ENCODE measurements at regions not wholly inside any gene's neighbourhood (a gene's known extent, or its start where the extent isn't known, plus 50 kb on each side); places are given as distances from the start of the nearest gene placed in this dataset.
"Not testable (repeated sequence)": the region's sequence is repeated elsewhere in the genome, so short reads cannot be mapped to it uniquely, and the experiment has no call there.

DNA sequence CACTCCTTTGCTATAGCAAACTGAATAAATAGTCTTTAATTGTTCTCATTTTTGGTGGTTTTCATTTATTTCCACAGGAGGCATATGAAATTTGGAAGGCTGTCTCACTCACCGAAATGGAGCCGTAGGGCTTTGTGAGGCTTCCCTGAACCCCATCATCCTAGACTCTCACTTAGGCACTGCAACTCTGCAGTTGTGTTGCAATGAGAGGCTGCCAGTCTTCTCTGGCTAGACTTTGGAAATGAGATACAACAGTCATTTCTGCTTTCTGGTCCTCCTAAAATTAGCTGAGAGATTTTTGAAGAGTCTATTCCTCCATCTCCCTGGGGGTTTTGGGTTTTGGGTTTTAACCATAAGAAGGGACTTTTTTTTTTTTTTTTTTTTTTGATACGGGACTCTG lies 146.5 kb downstream of the SH3BGRL start:
- no peak for FAIRE-seq

DNA sequence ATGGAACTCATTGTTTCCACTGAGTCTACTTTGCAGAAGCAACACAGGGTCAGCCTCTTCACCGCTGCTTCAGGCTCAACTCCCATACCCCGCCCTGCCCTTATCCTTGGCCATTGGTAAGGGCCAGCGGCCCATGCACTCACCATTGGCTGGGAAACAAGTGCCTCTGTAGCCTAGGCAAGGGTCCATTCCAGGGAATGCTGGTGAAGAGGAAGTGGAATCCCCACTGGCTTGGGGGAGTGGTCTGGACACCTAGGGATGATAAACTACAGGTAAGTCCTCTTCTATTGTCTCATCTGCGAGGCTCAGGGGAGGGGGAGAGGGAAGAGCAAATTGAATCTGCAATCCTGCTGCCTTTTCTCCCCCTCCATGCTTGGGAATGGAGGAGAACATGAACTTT lies 153.1 kb downstream of the SH3BGRL start:
- no peak for FAIRE-seq

DNA sequence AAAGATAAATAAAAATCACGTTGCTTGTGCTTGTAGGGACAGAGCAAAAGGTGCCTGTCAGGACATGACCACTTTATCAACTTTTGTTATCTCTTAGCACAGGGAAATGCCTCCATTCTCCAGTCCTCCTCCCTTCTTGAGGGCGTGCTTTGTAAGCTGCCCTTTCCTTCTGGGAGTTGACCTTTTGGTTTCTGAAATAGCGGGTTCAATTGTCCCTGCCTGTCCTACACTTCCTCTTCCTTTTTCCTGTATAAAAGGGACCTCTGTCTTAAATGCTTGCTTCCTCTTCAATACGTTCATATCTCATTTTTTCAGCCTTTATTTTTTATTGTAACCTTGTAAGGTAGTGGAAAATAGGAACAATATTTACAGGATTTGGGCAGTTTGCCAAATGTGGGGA lies 153.5 kb downstream of the SH3BGRL start:
- no peak for FAIRE-seq

DNA sequence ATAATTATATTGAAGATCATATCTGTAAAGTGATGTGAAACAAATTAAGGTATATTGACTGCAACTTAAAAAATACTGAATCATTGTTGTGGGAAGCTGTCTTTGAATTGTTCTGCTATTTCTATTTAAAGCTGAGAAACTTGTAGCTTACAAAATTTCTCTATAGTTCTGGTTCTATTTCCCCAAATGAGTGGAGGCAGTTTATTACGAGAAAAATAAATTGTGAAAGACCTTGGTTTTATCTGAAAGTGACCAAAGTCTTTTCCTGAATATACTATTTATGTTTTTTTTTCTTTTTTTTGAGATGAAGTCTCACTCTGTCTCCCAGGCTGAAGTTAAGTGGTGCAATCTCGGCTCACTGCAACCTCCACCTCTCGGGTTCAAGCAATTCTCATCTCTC lies 165.4 kb downstream of the SH3BGRL start:
- FAIRE-seq, result no peak

DNA sequence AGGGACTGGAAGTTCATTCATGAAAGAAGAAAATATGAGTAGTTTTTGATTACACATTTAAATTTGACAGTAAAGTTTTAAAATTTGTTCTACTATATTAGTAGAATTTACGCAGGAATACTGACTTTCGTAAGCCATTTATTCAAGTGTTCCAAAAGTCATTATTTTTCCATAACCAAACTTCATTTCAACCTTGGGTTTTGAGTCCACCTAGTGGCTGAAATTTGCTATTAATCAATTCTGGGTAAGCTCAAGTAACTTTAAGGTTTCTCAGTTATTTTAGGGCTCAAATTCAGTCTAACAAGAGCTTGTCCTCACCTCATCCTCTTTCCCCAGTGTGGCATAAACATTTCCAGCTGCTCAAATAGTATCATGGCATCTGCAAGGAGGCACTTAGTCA lies 175.4 kb downstream of the SH3BGRL start:
- peak; percentile 82 for FAIRE-seq

DNA sequence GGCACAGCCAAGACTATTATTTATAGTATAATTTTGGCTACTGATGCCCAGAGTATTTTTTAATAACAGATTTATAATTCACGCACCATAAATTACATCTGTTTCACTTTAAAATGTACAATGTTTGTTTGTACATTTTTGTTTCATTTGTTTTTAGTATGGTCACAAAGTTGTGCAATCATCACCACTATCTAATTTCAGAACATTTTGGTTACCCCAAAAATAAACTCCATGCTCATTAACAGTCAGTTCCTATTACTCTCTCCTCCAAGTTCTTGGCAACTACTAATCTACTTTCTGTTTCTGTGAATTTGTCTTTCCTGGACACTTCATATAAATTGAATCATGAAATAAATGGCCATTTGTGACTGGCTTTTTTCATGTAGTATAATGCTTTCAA lies 176.7 kb downstream of the SH3BGRL start:
- no peak for FAIRE-seq

DNA sequence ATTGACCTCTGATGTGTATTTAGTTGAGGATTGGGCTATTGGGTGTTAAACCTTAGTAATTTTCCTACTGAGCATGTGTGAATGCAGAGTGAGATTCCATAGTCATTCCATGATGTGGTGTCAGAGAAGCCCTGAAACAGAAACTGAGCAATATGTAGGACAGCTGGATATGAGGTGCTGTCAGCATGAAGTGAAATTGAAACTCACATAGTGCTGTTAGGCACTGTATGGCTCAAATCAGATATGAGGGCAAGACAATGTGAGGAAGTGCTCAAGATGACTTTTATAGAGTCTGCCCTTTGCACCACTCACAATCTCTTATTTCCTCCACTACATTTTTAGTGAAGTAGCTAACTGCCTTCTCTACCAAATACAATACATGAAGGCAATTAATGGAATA lies 188.3 kb downstream of the SH3BGRL start:
- no peak for FAIRE-seq

DNA sequence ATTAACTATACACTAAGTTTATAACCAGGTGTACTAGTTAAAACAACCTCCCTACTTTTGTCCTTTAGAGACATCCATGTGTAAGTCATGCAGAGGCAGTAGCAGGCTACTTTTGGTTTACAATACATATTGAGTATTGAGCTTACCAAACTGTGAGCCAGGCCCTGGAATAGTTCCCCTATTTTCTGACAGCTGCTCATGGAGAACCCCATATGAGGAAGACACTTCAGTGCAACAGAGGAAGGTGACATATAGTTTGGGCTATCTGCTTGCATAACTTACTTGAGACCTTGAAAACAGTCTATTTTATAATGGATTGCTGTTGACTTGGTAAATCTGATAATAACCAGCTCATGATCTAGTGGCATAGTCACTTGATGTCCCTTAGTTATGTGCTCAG lies 190.5 kb downstream of the SH3BGRL start:
- no peak for FAIRE-seq

DNA sequence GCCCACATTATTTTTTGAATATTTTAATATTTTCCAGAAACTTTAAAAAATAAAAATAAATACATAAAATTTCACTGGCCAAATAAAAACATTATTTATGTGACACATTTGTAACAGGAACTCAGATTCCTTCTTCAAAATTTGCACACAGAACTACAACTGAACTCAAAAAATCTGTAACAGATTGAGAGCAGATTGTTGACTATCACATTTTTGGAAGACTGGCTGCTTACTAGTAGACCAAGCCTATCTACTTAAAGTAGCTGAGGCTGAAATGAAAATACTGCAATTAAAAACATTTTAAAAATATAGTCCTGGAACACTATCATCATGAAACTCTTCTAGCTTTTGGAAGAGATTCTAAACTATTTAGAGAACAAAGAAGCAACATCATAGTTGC lies 203.9 kb downstream of the SH3BGRL start:
- FAIRE-seq, result no peak

DNA sequence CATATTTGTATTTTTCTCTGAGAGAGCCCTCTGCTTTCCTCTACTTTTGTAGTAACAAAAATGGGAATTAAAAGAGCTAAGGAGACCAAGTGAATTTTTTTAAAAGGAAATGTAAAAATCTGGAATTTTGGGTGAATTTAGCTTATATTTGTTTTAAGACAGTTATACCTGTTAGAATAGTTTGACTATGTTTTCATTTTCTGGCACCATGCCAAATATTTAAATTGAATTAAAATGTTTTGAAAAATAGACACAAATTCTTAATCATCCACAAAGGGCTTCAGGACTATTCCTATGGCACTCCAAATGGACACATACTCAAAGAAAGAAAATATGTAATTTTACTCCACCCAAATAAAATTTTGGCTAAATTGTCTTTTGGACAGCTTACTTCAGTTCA lies 209.6 kb downstream of the SH3BGRL start:
- FAIRE-seq, result no peak

DNA sequence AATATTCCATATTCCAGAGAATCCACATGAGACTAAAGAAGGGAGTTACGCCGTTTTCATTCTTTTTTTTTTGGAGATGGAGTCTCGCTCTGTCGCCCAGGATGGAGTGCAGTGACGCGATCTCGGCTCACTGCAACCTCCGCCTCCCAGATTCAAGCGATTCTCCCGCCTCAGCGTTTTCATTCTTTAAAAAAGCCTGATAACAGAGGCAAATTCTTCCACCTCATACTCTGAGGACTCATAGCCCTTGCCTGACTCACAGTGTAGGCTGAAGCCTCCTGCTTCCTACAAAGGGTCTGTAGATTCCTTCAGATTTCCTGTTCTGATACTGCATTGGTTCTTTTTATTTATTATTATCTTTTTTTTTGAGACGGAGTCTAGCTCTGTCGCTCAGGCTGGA lies 210.5 kb downstream of the SH3BGRL start:
- FAIRE-seq, result no peak

DNA sequence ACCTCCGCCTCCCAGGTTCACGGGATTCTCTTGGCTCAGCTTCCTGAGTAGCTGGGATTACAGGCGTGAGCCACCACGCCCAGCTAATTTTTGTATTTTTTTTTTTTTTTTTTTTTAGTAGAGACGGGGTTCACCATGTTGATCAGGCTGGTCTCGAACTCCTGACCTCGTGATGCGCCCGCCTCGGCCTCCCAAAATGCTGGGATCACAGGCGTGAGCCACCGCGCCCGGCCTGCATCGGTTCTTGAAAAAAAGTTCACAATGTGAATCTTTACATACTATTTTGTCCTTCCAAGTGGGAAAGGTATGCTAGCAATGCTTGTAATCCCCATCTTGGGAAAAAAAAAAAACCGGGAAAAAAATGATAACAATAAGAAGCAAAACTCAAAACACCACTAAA lies 211.0 kb downstream of the SH3BGRL start:
- not testable (repeated sequence) for FAIRE-seq

DNA sequence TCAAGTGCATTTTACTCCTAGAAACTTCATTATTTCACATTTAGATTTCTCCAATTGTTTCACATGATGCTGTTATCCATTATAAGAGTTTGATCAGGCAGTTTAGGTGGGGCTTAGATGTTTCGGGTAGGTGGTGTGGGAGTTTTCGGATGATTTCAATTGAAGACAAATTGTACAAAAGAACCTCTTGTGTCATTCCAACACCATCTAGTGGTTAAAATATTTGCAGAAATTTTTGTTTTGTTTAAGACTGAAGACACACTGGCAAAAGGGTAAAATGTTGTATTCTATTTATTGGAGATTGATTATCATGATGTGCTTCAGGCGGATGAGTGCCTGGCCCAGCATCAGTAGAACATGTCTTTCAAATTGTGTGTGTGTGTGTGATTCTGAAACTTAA lies 212.7 kb downstream of the SH3BGRL start:
- FAIRE-seq, result no peak
